ENCODE measurements at regions not wholly inside any gene's neighbourhood (a gene's known extent, or its start where the extent isn't known, plus 50 kb on each side); places are given as distances from the start of the nearest gene placed in this dataset.
A peak's percentile ranks its signal among the peaks of the same experiment; 100 is the strongest.

DNA sequence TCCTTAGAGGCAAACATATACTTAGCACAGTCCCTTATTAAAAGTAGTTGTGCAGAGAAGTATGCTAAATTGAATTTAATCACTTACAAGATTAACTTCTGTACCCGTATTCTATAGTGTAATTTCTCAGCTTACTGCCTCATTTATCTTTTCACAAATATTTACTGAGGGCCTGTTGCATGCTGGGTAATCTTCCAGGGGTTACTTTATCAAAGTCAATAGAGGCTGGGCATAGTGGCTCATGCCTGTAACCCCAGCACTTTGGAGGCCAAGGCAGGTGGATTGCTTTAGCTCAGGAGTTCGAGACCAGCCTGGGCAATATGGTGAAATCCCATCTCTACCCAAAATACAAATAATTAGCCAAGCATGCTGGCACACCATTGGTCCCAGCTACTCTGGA, 111.7 kb upstream of the RAB27B start:
- H3K27ac ChIP-seq: no peak overlapping the region
- peaks cover 0 to 33% (median 8%) of the 10 kb centered on the region in 7 donors for H3K27me3 ChIP-seq
- H3K4me3 ChIP-seq: no peak overlapping the region
- H3K4me1 ChIP-seq: peaks cover 0 to 17% (median 0%) of the 10 kb centered on the region in 9 donors
- ATAC-seq (no peak), DNase-seq (no peak)
- intact Hi-C loops (cut with DNase I): no loop called here
- WGBS, 2 donors: 87 to 93% methylated on average over 2 of the region's 2 CpGs
- no peaks in the 10 kb centered on the region for H3K9me3 ChIP-seq
- H3K36me3 ChIP-seq: no peaks in the 10 kb centered on the region
- TF ChIP-seq, protein P1, sequence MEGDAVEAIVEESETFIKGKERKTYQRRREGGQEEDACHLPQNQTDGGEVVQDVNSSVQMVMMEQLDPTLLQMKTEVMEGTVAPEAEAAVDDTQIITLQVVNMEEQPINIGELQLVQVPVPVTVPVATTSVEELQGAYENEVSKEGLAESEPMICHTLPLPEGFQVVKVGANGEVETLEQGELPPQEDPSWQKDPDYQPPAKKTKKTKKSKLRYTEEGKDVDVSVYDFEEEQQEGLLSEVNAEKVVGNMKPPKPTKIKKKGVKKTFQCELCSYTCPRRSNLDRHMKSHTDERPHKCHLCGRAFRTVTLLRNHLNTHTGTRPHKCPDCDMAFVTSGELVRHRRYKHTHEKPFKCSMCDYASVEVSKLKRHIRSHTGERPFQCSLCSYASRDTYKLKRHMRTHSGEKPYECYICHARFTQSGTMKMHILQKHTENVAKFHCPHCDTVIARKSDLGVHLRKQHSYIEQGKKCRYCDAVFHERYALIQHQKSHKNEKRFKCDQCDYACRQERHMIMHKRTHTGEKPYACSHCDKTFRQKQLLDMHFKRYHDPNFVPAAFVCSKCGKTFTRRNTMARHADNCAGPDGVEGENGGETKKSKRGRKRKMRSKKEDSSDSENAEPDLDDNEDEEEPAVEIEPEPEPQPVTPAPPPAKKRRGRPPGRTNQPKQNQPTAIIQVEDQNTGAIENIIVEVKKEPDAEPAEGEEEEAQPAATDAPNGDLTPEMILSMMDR (IDR thresholded peaks at IDR 0.05): no peak

DNA sequence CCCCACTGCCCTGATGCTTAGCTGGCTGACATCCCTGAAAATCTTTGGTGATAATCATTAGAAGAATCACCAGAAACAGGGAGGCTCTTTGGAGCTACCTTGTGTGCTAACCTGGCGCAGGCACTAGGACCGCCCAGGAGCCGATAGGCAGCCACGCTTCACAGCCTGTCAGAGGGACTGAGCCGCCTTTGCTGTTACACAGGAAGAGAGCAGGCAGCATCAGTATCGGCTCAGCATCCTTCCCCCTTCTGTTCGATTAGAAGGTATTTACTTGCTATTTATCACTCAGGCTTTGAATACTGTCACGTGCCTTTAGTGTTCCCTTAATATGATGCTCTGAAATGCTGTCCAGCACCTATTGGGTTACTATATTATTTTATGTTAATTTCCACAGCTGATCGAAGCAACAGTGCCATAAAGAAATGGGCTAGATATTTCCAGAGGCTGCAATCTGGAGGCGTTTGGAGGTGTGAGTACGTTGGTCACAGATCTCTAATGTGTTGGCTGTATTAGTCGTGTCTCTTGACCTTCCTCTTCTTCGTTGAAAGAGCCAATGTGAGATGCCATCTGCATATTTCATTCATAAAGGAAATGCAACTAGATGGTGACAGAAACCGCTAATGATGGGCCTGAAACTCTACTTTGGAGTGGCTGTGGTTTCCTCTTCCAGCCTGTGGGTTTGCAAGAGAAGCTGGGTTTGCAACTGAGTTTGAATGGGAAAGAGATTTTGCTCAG, 110.4 kb upstream of the RAB27B start:
- Histone ChIP-seq H3K27ac (no peak overlapping the region), H3K27me3 (peaks cover 0 to 42% (median 8%) of the 10 kb centered on the region in 7 donors), H3K4me1 (peaks cover 0 to 17% (median 0%) of the 10 kb centered on the region in 9 donors), H3K36me3 (no peaks in the 10 kb centered on the region), H3K9me3 (no peaks in the 10 kb centered on the region), H3K4me3 (peak overlapping the region in 1 of 10 donors; percentile 28)
- peak in 1 of 8 donors; percentile 46 for ATAC-seq
- DNase-seq: no peak
- TF ChIP-seq, protein P1 (IDR thresholded peaks at IDR 0.05): no peak
- 13 to 17% methylated on average over 14 of the region's 14 CpGs for WGBS, 2 donors
- intact Hi-C loops (cut with DNase I): no loop called here

DNA sequence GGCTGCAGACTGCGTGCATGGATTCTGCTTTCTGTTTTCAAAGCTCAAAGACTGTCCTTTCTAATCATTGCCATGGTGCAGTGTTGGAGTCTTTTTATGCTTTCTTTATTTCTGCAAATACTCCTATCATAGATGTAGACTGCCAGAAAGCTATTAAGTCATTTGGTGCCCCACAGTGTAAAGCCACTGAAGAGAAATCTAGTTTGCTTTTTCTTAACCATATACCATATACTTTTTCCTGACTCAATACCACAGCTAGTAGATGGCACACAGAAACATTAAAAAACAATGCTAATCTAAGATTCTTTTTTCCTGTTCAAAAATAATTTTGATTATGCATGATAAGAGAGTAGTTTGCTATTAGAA, 109.9 kb upstream of the RAB27B start:
- TF ChIP-seq, protein P1 (IDR thresholded peaks at IDR 0.05): no peak
- intact Hi-C loops (cut with DNase I): no loop called here
- Histone ChIP-seq H3K4me3 (no peak overlapping the region), H3K36me3 (no peaks in the 10 kb centered on the region), H3K4me1 (peaks cover 0 to 17% (median 0%) of the 10 kb centered on the region in 9 donors), H3K27ac (no peak overlapping the region), H3K27me3 (peaks cover 0 to 42% (median 8%) of the 10 kb centered on the region in 7 donors), H3K9me3 (no peaks in the 10 kb centered on the region)
- DNase-seq (no peak), ATAC-seq (no peak)
- 57 to 83% methylated on average over 1 of the region's 1 CpG for WGBS, 2 donors

DNA sequence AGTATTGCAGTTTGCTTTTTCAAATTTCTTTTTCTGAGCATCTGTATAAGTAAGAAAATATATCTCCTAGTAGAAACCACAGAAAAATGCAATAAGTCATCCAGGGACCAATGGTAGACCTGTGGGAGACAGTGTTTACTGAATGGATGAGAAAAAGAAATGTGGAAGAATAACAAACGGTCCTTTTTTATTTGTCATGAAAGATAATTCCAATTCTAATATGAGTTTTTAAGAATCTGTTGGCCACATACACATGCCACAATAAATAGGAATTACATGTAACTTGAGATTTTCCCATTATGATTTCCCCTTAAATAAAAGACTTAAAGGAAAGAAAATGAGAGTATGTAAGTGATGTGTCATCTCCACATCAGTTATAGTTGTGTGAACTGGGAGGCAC, 107.7 kb upstream of the RAB27B start:
- Histone ChIP-seq H3K27ac (no peak overlapping the region), H3K4me1 (peaks cover 0 to 17% (median 0%) of the 10 kb centered on the region in 9 donors), H3K9me3 (no peaks in the 10 kb centered on the region), H3K36me3 (no peaks in the 10 kb centered on the region), H3K27me3 (peaks cover 0 to 42% (median 8%) of the 10 kb centered on the region in 7 donors), H3K4me3 (no peak overlapping the region)
- TF ChIP-seq, protein P1 (IDR thresholded peaks at IDR 0.05): no peak
- WGBS, 2 donors: 77 to 80% methylated on average over 1 of the region's 1 CpG
- intact Hi-C loops (cut with DNase I): no loop called here
- no peak for ATAC-seq
- no peak for DNase-seq

All from heart right ventricle (tissue), 16 donors.